HFF-Myc (cell line): ENCODE measurements at regions not wholly inside any gene's neighbourhood (a gene's known extent, or its start where the extent isn't known, plus 50 kb on each side); places are given as distances from the start of the nearest gene placed in this dataset.

Experiments
- DNase-seq: peaks from one replicate; pipeline ENCODE4 v3.0.0-alpha.2; 2011; ENCODE audit warnings: low read depth; ENCODE audit errors: extremely low read depth
- H3K4me3 ChIP-seq: replicated peaks from 2 replicates; pipeline ENCODE4 v1.5.1; 2011; ENCODE audit warnings: low read depth, mild to moderate bottlenecking, control low read depth, low read length
- CTCF ChIP-seq: IDR thresholded peaks from 2 replicates; pipeline ENCODE4 v1.5.1; 2012; ENCODE audit warnings: mild to moderate bottlenecking, low read depth, low read length, control low read depth; ENCODE audit errors: missing control alignments

- no peak overlapping the region for H3K4me3 ChIP-seq
- DNase-seq: no peak
- TF ChIP-seq CTCF: no peak
Measured at GRCh38 chrX:68941385-68941952, 112.6 kb downstream of the EFNB1 start.

- DNase-seq: no peak
- TF ChIP-seq CTCF: no peak
- no peak overlapping the region for H3K4me3 ChIP-seq
Measured at GRCh38 chrX:68940601-68941000, 111.8 kb downstream of the EFNB1 start.

- no peak for TF ChIP-seq CTCF
- no peak overlapping the region for H3K4me3 ChIP-seq
- no peak for DNase-seq
Measured at GRCh38 chrX:68939868-68940267, 111.0 kb downstream of the EFNB1 start.

- no peak for DNase-seq
- no peak overlapping the region for H3K4me3 ChIP-seq
- no peak for TF ChIP-seq CTCF
Measured at GRCh38 chrX:68938244-68939004, 109.6 kb downstream of the EFNB1 start.

- DNase-seq: no peak
- H3K4me3 ChIP-seq: no peak overlapping the region
- TF ChIP-seq CTCF: no peak
Measured at GRCh38 chrX:68937581-68937980, 108.8 kb downstream of the EFNB1 start.

- peak; percentile 33 for DNase-seq
- no peak for TF ChIP-seq CTCF
- H3K4me3 ChIP-seq: no peak overlapping the region
Measured at GRCh38 chrX:68936608-68937007, 107.8 kb downstream of the EFNB1 start.

GRCh38 chrX:68936126-68936525 is 107.3 kb downstream of the EFNB1 start:
- DNase-seq: no peak
- no peak for TF ChIP-seq CTCF
- no peak overlapping the region for H3K4me3 ChIP-seq
